H7 (cell line): ENCODE measurements at regions not wholly inside any gene's neighbourhood (a gene's known extent, or its start where the extent isn't known, plus 50 kb on each side); places are given as distances from the start of the nearest gene placed in this dataset.

Experiments used
- DNase-seq: peaks from one replicate; pipeline ENCODE4 v3.0.0; 2012
- H3K27me3 ChIP-seq: 2 replicates; pipeline ENCODE4 v1.6.0; 2011; ENCODE audit warnings: mild to moderate bottlenecking, low read length; ENCODE audit not compliant: control insufficient read depth, insufficient read depth
- H3K36me3 ChIP-seq: replicated peaks from 2 replicates; pipeline ENCODE4 v1.5.1; 2011; ENCODE audit warnings: low read length; ENCODE audit not compliant: control insufficient read depth, insufficient read depth
- H3K4me3 ChIP-seq: 2 replicates; pipeline ENCODE4 v1.5.1; 2011; ENCODE audit warnings: low read depth, mild to moderate bottlenecking, control low read depth, low read length, moderate library complexity; ENCODE audit not compliant: insufficient read depth

GRCh38 chr18:60130284-60130683, 230.5 kb downstream of the PMAIP1 start:
- no peak for DNase-seq
- no peaks in the 10 kb centered on the region for H3K27me3 ChIP-seq
- H3K36me3 ChIP-seq: no peaks in the 10 kb centered on the region
- H3K4me3 ChIP-seq: no peak overlapping the region

- Histone ChIP-seq H3K4me3 (no peak overlapping the region), H3K36me3 (no peaks in the 10 kb centered on the region), H3K27me3 (no peaks in the 10 kb centered on the region)
- no peak for DNase-seq
These were observed 223.2 kb downstream of the PMAIP1 start for GRCh38 chr18:60123031-60123430.

GRCh38 chr18:60122339-60122738, 222.5 kb downstream of the PMAIP1 start:
- Histone ChIP-seq H3K36me3 (no peaks in the 10 kb centered on the region), H3K27me3 (no peaks in the 10 kb centered on the region), H3K4me3 (no peak overlapping the region)
- no peak for DNase-seq

GRCh38 chr18:60120231-60120750, 220.5 kb downstream of the PMAIP1 start:
- H3K27me3 ChIP-seq: no peaks in the 10 kb centered on the region
- H3K36me3 ChIP-seq: no peaks in the 10 kb centered on the region
- H3K4me3 ChIP-seq: no peak overlapping the region
- no peak for DNase-seq

- DNase-seq: peak; percentile 1
- H3K36me3 ChIP-seq: no peaks in the 10 kb centered on the region
- no peak overlapping the region for H3K4me3 ChIP-seq
- H3K27me3 ChIP-seq: no peaks in the 10 kb centered on the region
These were observed 217.5 kb downstream of the PMAIP1 start for GRCh38 chr18:60117321-60117720.

GRCh38 chr18:60113396-60113795, 213.6 kb downstream of the PMAIP1 start:
- no peak for DNase-seq
- H3K4me3 ChIP-seq: no peak overlapping the region
- no peaks in the 10 kb centered on the region for H3K27me3 ChIP-seq
- no peaks in the 10 kb centered on the region for H3K36me3 ChIP-seq

- Histone ChIP-seq H3K27me3 (no peaks in the 10 kb centered on the region), H3K4me3 (no peak overlapping the region), H3K36me3 (no peaks in the 10 kb centered on the region)
- no peak for DNase-seq
These were observed 212.6 kb downstream of the PMAIP1 start for GRCh38 chr18:60112369-60112768.

GRCh38 chr18:60111525-60111924, 211.7 kb downstream of the PMAIP1 start:
- Histone ChIP-seq H3K36me3 (no peaks in the 10 kb centered on the region), H3K27me3 (no peaks in the 10 kb centered on the region), H3K4me3 (no peak overlapping the region)
- no peak for DNase-seq

GRCh38 chr18:60110836-60111235, 211.0 kb downstream of the PMAIP1 start:
- Histone ChIP-seq H3K27me3 (no peaks in the 10 kb centered on the region), H3K36me3 (no peaks in the 10 kb centered on the region), H3K4me3 (no peak overlapping the region)
- no peak for DNase-seq

GRCh38 chr18:60100778-60101177, 201.0 kb downstream of the PMAIP1 start:
- no peaks in the 10 kb centered on the region for H3K27me3 ChIP-seq
- no peak for DNase-seq
- no peaks in the 10 kb centered on the region for H3K36me3 ChIP-seq
- H3K4me3 ChIP-seq: no peak overlapping the region

GRCh38 chr18:60099709-60100108, 199.9 kb downstream of the PMAIP1 start:
- no peak for DNase-seq
- no peak overlapping the region for H3K4me3 ChIP-seq
- no peaks in the 10 kb centered on the region for H3K36me3 ChIP-seq
- no peaks in the 10 kb centered on the region for H3K27me3 ChIP-seq

- Histone ChIP-seq H3K36me3 (no peaks in the 10 kb centered on the region), H3K4me3 (no peak overlapping the region), H3K27me3 (no peaks in the 10 kb centered on the region)
- no peak for DNase-seq
These were observed 196.6 kb downstream of the PMAIP1 start for GRCh38 chr18:60096428-60096827.

- DNase-seq: no peak
- Histone ChIP-seq H3K4me3 (no peak overlapping the region), H3K27me3 (no peaks in the 10 kb centered on the region), H3K36me3 (no peaks in the 10 kb centered on the region)
These were observed 192.3 kb downstream of the PMAIP1 start for GRCh38 chr18:60092073-60092472.

- no peaks in the 10 kb centered on the region for H3K36me3 ChIP-seq
- DNase-seq: peak; percentile 17
- H3K4me3 ChIP-seq: no peak overlapping the region
- no peaks in the 10 kb centered on the region for H3K27me3 ChIP-seq
These were observed 190.4 kb downstream of the PMAIP1 start for GRCh38 chr18:60090170-60090569.

- H3K27me3 ChIP-seq: no peaks in the 10 kb centered on the region
- DNase-seq: peak; percentile 3
- no peaks in the 10 kb centered on the region for H3K36me3 ChIP-seq
- H3K4me3 ChIP-seq: no peak overlapping the region
These were observed 183.0 kb downstream of the PMAIP1 start for GRCh38 chr18:60082790-60083189.

- Histone ChIP-seq H3K27me3 (no peaks in the 10 kb centered on the region), H3K4me3 (no peak overlapping the region)
- no peak for DNase-seq
These were observed 182.5 kb downstream of the PMAIP1 start for GRCh38 chr18:60082282-60082681.

More at GRCh38 chr18:60082282-60082681, 182.5 kb downstream of the PMAIP1 start:
- no peaks in the 10 kb centered on the region for H3K36me3 ChIP-seq
